Epithelial cell of prostate (primary cell): ENCODE measurements at regions not wholly inside any gene's neighbourhood (a gene's known extent, or its start where the extent isn't known, plus 50 kb on each side); places are given as distances from the start of the nearest gene placed in this dataset.

Experiments
- DNase-seq: peaks from one replicate; pipeline ENCODE4 v3.0.0-alpha.2; 2011; ENCODE audit warnings: low read depth, low spot score
- H3K27ac ChIP-seq: fragments of 450-650 bp; 2 replicates; pipeline ENCODE4 v1.5.1; 2017; ENCODE audit warnings: mild to moderate bottlenecking

DNA sequence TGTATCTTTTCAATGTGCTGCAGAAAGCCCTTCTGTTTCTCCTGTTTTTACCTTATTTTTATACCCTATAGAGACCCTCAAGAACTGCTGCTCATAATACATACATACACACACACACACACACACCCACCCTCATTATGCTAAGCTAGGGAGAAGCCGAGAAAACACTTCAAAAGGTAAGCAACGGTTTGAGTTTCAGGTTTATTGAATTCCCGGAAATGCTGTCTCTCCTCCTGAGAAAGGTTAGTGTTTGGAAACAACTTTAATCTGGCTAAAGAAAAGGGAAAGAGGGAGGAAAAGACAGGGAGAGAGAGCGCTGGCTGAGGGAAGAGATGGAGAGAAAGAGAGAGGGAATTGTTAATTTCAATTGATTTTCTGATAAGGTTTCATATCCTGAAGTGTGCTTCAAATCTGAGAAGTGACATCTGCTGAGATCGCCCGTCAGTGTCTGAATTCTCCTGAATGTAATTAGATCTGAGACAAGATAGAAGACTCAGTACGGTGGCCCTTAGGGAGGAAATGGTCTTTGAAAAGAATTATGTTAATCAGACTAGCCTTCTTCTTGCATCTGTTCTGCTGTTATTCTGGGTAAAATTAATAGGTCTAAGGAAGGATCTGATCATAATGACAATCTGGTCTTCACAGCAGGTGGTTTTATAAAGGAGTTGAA, 169.1 kb downstream of the NXPE2 start:
- DNase-seq = no peak
- H3K27ac ChIP-seq = no peak overlapping the region

DNA sequence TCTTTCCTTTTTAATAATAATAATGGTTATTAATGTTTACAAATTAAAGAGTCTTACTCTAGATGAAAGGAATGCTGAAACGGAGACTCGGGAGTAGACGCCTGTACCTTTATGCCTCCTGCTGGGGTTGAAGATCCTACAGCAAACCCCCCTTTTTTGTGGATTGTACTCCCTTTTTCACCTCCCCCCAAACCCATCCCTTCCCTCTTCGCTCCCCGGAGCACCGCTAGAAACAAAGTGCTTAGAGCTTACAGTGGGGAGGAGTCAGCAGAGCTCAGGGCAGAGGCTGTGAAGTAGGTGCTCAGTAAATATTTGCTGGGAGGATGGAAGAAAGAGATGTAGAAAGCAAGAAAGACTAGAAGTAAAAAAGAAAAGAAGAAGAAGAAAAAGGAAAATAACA, 169.7 kb downstream of the NXPE2 start:
- DNase-seq = no peak
- no peak overlapping the region for H3K27ac ChIP-seq

- DNase-seq = no peak
- no peak overlapping the region for H3K27ac ChIP-seq
Measured at GRCh38 chr11:114857281-114857680, 179.0 kb downstream of the NXPE2 start.

DNA sequence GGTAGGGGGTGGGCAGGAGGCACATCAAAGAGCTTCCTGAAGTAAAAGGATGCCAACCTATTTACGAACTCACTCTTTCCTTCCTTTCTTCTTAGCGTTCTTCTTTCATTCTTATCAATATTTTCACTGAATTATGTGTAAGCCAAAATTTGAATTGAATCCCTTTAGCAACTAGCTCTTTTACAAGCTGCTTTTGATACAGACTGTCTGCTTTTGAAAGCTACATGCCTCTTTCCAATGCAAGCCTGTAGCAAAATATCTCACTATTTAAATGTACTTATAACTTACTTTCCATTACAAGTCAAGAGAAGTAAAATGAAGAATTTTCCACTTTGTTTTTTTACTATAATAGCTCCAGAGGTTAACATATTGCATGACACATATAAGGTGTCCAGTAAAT, 186.6 kb downstream of the NXPE2 start:
- DNase-seq = no peak
- no peak overlapping the region for H3K27ac ChIP-seq

- no peak overlapping the region for H3K27ac ChIP-seq
- DNase-seq = no peak
Measured at GRCh38 chr11:114876234-114876633, 197.9 kb downstream of the NXPE2 start.

DNA sequence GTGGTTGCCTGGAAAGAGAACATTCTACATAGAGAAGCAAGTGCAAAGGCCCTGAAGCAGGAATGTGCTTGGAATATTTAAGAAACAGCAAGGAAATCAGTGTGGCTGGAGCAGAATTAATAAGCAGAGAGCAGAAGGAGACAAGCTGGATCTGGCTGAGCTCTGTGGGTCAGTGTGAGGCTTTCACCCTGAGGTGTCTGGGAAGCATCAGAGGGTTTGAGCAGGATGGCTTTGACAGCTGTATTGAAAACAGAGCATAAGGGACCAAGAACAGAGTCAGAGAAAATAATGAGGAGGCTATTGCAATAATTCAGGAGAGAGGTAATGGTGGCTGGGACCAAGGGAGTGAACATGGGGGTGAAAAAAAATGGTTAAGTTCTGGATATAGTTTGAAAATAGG, 199.6 kb downstream of the NXPE2 start:
- H3K27ac ChIP-seq = no peak overlapping the region
- no peak for DNase-seq

GRCh38 chr11:114880442-114880841, 202.1 kb downstream of the NXPE2 start:
- no peak overlapping the region for H3K27ac ChIP-seq
- DNase-seq = no peak

DNA sequence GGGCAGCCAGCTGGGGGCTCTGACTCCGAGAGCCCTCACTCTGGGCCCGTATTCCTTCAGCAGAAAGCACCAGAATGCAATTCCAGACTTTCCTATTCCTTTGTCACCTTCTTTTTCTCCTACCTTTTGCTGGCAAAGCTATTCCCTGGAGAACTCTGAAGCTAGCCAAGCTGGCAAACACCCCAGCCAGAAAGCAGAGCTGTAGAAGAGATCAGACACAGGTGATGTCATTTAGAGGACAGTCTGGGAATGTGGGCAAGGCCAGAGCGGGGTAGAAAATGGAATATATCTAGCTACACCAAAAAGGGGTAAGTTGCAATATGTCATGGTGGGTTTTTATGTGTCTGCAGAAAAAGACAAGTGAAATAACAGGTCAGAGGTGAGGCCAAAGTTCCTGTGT, 205.1 kb downstream of the NXPE2 start:
- no peak for DNase-seq
- no peak overlapping the region for H3K27ac ChIP-seq

DNA sequence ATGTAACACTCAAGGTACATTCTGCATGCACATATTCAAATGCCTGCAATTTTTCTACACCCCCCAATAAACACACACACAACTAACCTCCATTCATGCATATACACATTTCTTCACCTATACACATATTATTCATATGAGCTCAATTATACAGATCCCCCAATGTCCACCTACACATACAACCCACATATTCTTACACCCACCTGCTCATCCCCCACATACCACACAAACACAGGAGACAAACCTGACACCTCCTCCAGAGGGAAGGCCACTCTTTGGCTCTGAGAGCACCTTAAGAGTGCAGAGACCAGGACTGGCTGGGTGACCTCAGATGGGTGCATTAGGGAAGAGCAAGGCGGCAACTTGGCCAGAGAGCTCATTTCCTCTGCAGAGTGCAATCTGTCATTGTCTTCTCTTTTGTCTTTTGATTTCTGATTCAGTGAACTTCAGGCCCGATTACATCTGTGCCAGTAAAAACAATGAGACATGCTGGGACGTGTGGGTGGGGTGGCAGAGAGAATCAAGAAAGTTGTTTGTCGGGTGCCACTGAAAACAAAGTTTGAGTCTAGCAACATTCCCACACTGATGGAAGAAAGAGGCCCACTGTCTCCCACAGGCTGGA, 208.4 kb downstream of the NXPE2 start:
- no peak for DNase-seq
- no peak overlapping the region for H3K27ac ChIP-seq

- no peak overlapping the region for H3K27ac ChIP-seq
- DNase-seq = no peak
Measured at GRCh38 chr11:114889594-114890011, 211.3 kb downstream of the NXPE2 start.

GRCh38 chr11:114890038-114890437, 211.7 kb downstream of the NXPE2 start:
- no peak for DNase-seq
- no peak overlapping the region for H3K27ac ChIP-seq

- no peak overlapping the region for H3K27ac ChIP-seq
- no peak for DNase-seq
Measured at GRCh38 chr11:114891911-114892310, 213.6 kb downstream of the NXPE2 start.

GRCh38 chr11:114892381-114893197, 214.3 kb downstream of the NXPE2 start:
- H3K27ac ChIP-seq = no peak overlapping the region
- DNase-seq = no peak

GRCh38 chr11:114893329-114893728, 215.0 kb downstream of the NXPE2 start:
- H3K27ac ChIP-seq = no peak overlapping the region
- DNase-seq = no peak

- H3K27ac ChIP-seq = no peak overlapping the region
- no peak for DNase-seq
Measured at GRCh38 chr11:114896594-114896993, 218.3 kb downstream of the NXPE2 start.

GRCh38 chr11:114909866-114910265, 231.5 kb downstream of the NXPE2 start:
- DNase-seq = no peak
- no peak overlapping the region for H3K27ac ChIP-seq

DNA sequence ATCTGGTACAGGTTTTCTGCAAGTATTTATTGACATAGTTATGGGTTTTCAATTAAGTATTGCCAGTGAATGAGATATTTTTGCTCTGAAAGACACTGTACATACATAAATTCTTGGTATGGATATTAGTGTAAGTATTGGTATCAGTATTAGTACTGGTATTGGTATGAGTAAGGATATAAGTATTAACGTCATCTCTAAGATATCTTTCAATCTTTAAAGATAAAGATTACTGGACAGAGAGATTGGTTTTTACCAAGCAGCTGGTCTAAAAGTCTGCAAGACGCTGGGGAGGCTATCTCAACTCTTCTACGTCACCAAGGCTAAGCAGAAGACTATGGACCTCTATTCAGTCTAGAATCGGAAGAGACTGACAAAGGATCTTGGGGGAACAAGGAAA, 234.5 kb downstream of the NXPE2 start:
- no peak for DNase-seq

GRCh38 chr11:114914231-114915005, 236.1 kb downstream of the NXPE2 start:
- H3K27ac ChIP-seq = no peak overlapping the region
- no peak for DNase-seq

More for the DNA sequence above, 234.5 kb downstream of the NXPE2 start:
- H3K27ac ChIP-seq = no peak overlapping the region

DNA sequence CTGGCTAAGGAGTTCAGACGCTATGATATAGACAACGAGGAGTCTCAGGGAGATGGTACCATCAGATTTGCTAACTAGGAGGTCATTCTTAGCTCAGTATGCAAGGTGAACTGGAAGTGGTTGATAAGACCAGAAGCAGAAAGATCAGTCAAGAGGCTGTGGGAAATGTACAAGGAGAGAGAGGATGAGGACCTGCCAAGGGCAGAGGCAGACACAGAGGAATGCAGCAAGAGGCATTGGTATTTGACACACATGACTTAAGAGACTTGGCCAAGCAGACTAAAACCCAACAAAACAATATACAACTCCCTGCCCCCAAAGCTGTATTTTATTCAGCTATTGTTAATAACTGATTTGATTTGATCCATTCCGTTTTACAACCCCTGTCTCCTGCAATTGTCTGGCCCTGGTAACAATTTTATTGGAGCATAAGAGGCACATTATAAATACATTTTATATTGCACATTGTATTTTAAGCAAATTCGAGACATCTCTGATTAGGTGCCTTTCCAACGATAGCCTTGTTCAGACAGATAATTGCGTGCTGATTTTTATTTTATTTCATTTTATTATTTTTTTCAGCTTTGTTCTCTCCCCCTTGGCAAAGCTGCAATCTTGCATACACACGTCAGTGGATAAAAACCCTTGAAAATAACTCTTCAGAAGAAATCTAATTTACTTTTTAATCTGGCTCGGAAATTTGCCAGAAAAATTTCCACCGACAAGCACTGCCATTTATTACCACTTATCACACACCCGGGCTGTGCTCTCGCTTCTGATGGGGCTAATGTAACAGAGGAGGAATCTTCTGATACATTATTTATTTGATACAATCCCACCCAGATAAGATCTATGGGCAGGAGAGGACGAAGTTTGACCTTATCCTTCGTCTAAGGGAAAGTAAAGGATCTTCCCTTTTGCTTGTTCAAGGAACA, 237.8 kb downstream of the NXPE2 start:
- H3K27ac ChIP-seq = no peak overlapping the region
- DNase-seq = no peak

DNA sequence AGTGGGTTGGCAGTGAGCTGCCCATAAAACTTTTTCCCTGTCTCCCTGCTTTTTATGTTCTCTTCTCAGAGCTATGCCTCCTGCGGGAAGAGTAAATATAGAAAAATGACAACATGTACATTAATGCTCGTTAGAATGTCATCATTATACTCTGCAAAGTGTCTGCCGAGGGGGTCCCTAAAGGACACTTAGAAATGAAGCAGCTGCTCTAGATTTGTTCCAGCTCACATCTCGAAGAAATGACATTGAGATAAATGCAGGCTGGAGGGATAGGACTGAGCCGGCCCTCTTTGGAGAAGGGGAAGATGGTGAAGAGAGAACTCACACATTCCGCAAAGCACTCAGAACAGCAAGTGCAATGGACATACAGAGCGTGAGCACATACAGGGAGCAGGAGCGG, 240.0 kb downstream of the NXPE2 start:
- DNase-seq = no peak
- H3K27ac ChIP-seq = no peak overlapping the region
